Fibroblast of villous mesenchyme (primary cell): ENCODE measurements at regions not wholly inside any gene's neighbourhood (a gene's known extent, or its start where the extent isn't known, plus 50 kb on each side); places are given as distances from the start of the nearest gene placed in this dataset.
"Not testable (repeated sequence)": the region's sequence is repeated elsewhere in the genome, so short reads cannot be mapped to it uniquely, and the experiment has no call there.

Source experiments
- DNase-seq: peaks from one replicate; pipeline ENCODE4 v3.0.0-alpha.2; 2010; ENCODE audit warnings: low read depth
- H3K4me3 ChIP-seq: 2 replicates; pipeline ENCODE4 v1.5.1; 2011; ENCODE audit warnings: low read depth, mild to moderate bottlenecking, low read length
- TF ChIP-seq, protein P1 (sequence below): IDR thresholded peaks from 2 replicates; pipeline ENCODE4 v1.5.1; 2012; ENCODE audit warnings: low read depth, mild to moderate bottlenecking, low read length; ENCODE audit not compliant: insufficient read depth

DNA sequence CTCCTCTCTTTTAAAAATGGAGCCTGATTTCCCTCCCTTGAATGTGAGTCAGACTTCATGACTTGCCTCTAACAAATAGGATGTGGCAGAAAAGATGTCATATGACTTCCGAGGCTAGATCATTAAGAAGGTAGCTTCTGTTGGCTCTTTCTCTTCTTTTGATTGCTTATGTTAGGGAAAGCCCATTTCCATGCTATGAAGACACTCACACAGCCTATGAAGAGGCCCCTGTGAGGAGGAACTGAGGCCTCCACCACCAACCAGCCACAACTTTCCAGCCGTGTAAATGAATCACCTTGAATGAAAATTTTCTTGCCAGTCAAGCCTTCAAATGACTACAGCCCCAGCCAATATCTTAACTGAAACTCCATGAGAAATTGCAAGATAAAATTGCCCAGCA is 413.4 kb downstream of the TMEM38B start:
- H3K4me3 ChIP-seq = no peak overlapping the region
- DNase-seq = no peak
- TF ChIP-seq, protein P1, sequence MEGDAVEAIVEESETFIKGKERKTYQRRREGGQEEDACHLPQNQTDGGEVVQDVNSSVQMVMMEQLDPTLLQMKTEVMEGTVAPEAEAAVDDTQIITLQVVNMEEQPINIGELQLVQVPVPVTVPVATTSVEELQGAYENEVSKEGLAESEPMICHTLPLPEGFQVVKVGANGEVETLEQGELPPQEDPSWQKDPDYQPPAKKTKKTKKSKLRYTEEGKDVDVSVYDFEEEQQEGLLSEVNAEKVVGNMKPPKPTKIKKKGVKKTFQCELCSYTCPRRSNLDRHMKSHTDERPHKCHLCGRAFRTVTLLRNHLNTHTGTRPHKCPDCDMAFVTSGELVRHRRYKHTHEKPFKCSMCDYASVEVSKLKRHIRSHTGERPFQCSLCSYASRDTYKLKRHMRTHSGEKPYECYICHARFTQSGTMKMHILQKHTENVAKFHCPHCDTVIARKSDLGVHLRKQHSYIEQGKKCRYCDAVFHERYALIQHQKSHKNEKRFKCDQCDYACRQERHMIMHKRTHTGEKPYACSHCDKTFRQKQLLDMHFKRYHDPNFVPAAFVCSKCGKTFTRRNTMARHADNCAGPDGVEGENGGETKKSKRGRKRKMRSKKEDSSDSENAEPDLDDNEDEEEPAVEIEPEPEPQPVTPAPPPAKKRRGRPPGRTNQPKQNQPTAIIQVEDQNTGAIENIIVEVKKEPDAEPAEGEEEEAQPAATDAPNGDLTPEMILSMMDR = no peak

GRCh38 chr9:106109706-106110105 is 415.4 kb downstream of the TMEM38B start:
- not testable (repeated sequence) for DNase-seq, H3K4me3 ChIP-seq

GRCh38 chr9:106110483-106110882 is 416.1 kb downstream of the TMEM38B start:
- no peak for DNase-seq
- TF ChIP-seq, protein P1 = no peak
- H3K4me3 ChIP-seq = no peak overlapping the region

DNA sequence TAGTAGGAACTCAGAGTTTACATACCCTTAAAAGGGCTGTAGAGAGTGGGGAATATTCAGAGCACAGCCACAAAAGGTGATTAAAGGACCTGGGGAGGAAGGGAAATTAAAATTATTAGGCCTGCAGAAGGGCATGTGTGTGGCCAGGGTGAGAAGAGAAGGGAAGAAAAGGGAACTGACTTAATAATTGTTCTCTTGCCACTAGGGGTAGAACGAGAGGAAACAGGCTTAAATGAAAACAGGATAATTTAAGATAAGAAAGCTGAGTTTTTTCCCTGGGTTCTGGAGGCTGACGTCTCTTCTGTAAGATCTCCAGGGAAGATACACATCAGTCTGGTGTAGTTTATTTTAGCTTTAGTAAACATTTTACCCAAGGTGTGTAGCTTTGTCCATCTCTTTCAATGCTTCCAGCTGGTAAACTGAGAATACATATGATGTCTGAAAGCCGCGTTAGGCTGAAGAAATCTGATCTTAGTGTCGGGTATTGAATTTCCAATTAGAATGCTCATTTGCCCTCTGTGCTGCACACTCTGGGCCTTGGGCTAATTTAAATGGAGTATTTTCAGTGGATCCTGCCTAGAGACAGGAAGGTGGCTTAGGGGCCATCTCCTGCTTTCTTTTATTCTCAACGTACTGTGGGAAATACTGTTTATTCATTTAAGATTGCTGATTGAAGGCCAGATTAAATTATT is 416.8 kb downstream of the TMEM38B start:
- no peak overlapping the region for H3K4me3 ChIP-seq
- DNase-seq = no peak
- TF ChIP-seq, protein P1 = no peak

GRCh38 chr9:106112935-106113334 is 418.6 kb downstream of the TMEM38B start:
- DNase-seq = no peak
- TF ChIP-seq, protein P1 = no peak
- no peak overlapping the region for H3K4me3 ChIP-seq

- DNase-seq = no peak
- TF ChIP-seq, protein P1 = no peak
- H3K4me3 ChIP-seq = no peak overlapping the region
Observed at GRCh38 chr9:106119176-106119575, 424.8 kb downstream of the TMEM38B start.

GRCh38 chr9:106120071-106120470 is 425.7 kb downstream of the TMEM38B start:
- TF ChIP-seq, protein P1 = no peak
- H3K4me3 ChIP-seq = no peak overlapping the region
- no peak for DNase-seq
